ENCODE measurements at regions not wholly inside any gene's neighbourhood (a gene's known extent, or its start where the extent isn't known, plus 50 kb on each side); places are given as distances from the start of the nearest gene placed in this dataset.

DNA sequence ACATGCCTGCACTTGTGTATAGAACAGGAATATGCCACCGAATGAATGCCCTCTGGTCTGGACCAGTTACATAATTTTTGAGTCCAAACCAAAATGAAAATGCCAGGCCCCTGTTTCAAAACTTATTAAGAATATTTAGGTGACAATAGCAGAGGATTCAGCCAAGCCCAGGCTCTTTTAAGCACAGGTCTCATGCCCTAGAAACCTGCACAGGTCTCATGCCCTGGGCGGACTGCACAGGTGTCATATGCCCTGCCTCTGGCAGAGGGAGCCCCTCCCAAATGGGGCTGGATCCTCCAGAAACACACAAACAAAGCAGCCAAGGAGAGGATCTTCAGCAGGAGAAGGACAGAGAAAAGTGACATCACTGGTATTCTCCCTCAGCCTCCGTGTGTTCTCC lies 605.4 kb upstream of the NRP1 start:
- H3K9me3 Mint-ChIP-seq: peaks cover under 1% of the 10 kb centered on the region
- H3K4me3 Mint-ChIP-seq: no peak overlapping the region
- TF ChIP-seq, protein P1, sequence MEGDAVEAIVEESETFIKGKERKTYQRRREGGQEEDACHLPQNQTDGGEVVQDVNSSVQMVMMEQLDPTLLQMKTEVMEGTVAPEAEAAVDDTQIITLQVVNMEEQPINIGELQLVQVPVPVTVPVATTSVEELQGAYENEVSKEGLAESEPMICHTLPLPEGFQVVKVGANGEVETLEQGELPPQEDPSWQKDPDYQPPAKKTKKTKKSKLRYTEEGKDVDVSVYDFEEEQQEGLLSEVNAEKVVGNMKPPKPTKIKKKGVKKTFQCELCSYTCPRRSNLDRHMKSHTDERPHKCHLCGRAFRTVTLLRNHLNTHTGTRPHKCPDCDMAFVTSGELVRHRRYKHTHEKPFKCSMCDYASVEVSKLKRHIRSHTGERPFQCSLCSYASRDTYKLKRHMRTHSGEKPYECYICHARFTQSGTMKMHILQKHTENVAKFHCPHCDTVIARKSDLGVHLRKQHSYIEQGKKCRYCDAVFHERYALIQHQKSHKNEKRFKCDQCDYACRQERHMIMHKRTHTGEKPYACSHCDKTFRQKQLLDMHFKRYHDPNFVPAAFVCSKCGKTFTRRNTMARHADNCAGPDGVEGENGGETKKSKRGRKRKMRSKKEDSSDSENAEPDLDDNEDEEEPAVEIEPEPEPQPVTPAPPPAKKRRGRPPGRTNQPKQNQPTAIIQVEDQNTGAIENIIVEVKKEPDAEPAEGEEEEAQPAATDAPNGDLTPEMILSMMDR (IDR thresholded peaks at IDR 0.05; ENCODE audit: unreplicated experiment): no peak
- no peaks in the 10 kb centered on the region for H3K27me3 Mint-ChIP-seq (ENCODE audit: low read depth)
- no peak for DNase-seq (ENCODE audit: low spot score in 2 of 2, unreplicated experiment in 2 of 2)
- H3K36me3 Mint-ChIP-seq: no peaks in the 10 kb centered on the region
- no peak overlapping the region for H3K27ac Mint-ChIP-seq
- peaks cover 36% of the 10 kb centered on the region for H3K4me1 Mint-ChIP-seq

GRCh38 chr10:33939410-33939809 lies 604.9 kb upstream of the NRP1 start:
- TF ChIP-seq, protein P1 (IDR thresholded peaks at IDR 0.05; ENCODE audit: unreplicated experiment): no peak
- no peak overlapping the region for H3K4me3 Mint-ChIP-seq

DNA sequence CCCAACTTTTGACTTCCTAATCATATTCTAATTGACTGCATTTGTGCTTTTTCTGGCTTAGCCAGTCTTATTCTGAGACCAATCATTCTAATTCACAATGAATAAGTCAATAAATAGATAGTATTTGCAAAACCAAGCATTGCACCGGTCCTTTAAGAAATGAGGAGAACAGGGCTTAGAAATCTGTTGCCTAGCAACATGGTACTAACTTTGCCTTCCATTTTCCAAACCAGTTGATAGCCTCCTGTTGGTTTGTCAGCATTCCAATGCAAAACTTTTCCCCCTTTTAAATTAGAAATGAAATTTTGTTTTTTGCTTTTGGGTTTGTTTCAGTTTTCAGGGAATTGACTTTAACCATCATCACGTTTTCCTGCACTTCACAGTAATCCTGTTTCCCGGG lies 603.5 kb upstream of the NRP1 start:
- TF ChIP-seq, protein P1 (IDR thresholded peaks at IDR 0.05; ENCODE audit: unreplicated experiment): no peak
- Mint-ChIP-seq H3K27me3 (ENCODE audit: low read depth) (no peaks in the 10 kb centered on the region), H3K4me1 (peaks cover 36% of the 10 kb centered on the region), H3K27ac (no peak overlapping the region), H3K4me3 (no peak overlapping the region), H3K9me3 (no peaks in the 10 kb centered on the region), H3K36me3 (no peaks in the 10 kb centered on the region)
- DNase-seq (ENCODE audit: low spot score in 2 of 2, unreplicated experiment in 2 of 2): no peak

More at GRCh38 chr10:33939410-33939809, 604.9 kb upstream of the NRP1 start:
- Mint-ChIP-seq H3K4me1 (peaks cover 36% of the 10 kb centered on the region), H3K36me3 (no peaks in the 10 kb centered on the region), H3K9me3 (no peaks in the 10 kb centered on the region), H3K27ac (no peak overlapping the region), H3K27me3 (ENCODE audit: low read depth) (no peaks in the 10 kb centered on the region)
- no peak for DNase-seq (ENCODE audit: low spot score in 2 of 2, unreplicated experiment in 2 of 2)

DNA sequence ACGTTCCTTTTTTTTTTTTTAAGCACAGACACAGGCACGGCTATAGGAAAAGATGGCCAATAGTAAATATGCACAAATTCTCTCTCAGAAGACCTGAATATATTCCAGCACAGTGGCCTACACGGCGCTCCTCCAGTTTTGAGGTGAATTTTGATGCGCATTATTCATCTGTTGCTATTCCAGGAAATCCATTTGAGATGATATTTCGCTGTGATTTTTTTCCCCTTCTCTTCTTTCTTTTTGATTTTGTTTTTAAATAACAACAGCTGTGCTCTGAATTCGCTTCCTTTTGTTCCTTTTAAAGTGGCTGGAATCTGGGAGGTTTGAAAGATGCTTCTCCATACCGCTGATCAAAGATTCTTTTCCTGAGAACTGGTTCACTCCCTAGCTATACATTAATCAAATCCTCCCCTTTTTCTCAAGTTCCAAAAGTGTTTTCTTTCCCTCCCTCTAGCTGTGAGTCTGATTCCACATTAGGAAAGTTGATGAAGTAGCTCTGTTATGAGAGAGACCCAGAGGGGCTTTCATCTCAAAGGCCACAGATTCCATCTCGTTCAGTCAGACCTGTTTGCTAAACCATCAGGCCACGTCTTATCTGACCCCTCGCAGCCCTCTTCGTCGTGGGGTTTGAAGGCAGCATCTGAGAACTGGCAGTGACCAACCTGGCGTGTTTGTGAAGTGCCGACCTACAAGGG lies 602.7 kb upstream of the NRP1 start:
- Mint-ChIP-seq H3K27me3 (ENCODE audit: low read depth) (no peaks in the 10 kb centered on the region), H3K4me1 (peaks cover 36% of the 10 kb centered on the region), H3K9me3 (no peaks in the 10 kb centered on the region), H3K36me3 (no peaks in the 10 kb centered on the region), H3K27ac (peak overlapping the region; percentile 43), H3K4me3 (no peak overlapping the region)
- no peak for DNase-seq (ENCODE audit: low spot score in 2 of 2, unreplicated experiment in 2 of 2)
- TF ChIP-seq, protein P1 (IDR thresholded peaks at IDR 0.05; ENCODE audit: unreplicated experiment): no peak

DNA sequence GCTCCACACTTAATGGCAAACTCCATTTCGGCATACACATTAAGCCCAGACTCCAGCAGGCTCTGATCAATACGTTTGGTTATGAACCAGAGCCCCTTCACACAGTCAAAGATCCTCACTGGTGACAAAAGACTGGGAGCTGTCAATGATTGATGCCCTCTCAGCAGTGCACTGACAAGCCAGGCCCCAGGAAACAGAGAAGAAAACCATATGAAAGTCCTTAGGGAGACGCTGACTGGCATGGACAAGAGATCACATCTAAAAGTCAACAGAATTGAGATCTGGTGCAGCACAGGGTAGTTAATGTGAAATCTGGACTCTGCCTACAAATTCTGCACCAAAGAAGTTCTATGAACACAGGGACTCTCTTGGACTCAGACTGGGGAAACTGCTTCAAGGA lies 600.9 kb upstream of the NRP1 start:
- Mint-ChIP-seq H3K9me3 (no peaks in the 10 kb centered on the region), H3K27ac (no peak overlapping the region), H3K4me3 (no peak overlapping the region), H3K4me1 (peaks cover 36% of the 10 kb centered on the region), H3K36me3 (no peaks in the 10 kb centered on the region), H3K27me3 (ENCODE audit: low read depth) (no peaks in the 10 kb centered on the region)
- DNase-seq (ENCODE audit: low spot score in 2 of 2, unreplicated experiment in 2 of 2): no peak
- TF ChIP-seq, protein P1 (IDR thresholded peaks at IDR 0.05; ENCODE audit: unreplicated experiment): no peak

Measured in mesothelial cell of epicardium (in vitro differentiated cells).